COLO668 (cell line): ENCODE measurements at regions not wholly inside any gene's neighbourhood (a gene's known extent, or its start where the extent isn't known, plus 50 kb on each side); places are given as distances from the start of the nearest gene placed in this dataset.
"Not testable (repeated sequence)": the region's sequence is repeated elsewhere in the genome, so short reads cannot be mapped to it uniquely, and the experiment has no call there.

Experiments used
- DNase-seq: peaks from one replicate; lab custom pipeline; 2025; ENCODE audit not compliant: unreplicated experiment; lab: John Stamatoyannopoulos, UW

DNA sequence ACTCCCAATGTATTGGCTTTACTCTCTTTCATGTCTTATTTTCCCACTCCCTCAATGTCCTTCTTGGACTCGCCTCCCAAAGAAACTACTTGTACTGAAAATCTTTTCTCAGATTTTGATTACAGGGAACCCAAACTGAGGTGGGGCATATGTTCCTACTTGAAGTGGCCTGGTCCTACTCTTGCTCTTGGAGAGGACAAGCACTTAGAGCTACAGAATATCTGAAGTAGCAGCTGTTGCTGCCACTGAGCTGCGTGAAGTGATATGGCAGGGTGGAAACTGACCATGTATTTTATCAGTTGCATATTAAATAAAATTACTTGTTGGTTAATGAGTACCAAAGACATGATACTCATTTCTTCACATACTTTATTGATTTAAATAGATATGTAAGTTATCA is 129.5 kb downstream of the TSEN15 start:
- no peak for DNase-seq

DNA sequence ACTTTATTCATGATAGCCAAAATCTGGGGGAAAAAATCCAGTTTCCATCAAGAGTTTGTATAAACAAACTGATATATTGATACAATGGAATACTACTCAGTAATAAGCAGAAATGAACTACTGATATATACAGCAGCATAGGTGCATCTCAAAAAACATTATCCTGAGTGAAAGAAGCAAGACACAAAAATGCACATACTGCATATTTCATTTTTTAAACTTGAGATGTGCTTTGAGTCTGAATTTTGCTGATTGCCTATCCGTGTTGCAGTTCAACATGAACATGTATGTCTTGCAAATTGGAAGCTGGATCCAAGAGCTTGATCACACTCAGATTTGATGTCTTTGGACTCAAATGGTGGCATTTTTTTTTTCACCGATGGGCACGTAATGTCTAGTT is 132.4 kb downstream of the TSEN15 start:
- no peak for DNase-seq

DNA sequence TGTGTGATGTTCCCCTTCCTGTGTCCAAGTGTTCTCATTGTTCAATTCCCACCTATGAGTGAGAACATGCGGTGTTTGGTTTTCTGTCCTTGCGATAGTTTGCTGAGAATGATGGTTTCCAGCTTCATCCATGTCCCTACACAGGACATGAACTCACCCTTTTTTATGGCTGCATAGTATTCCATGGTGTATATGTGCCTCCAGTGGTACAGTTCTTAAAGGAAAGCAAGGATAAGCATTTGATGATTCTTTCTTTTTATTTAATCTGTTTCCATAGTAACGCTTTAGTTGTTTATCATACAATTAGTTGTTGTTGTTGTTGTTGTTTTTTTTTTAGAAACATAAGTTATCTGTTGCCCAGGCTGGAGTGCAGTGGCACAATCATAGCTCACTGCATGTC is 133.1 kb downstream of the TSEN15 start:
- DNase-seq, result not testable (repeated sequence)

DNA sequence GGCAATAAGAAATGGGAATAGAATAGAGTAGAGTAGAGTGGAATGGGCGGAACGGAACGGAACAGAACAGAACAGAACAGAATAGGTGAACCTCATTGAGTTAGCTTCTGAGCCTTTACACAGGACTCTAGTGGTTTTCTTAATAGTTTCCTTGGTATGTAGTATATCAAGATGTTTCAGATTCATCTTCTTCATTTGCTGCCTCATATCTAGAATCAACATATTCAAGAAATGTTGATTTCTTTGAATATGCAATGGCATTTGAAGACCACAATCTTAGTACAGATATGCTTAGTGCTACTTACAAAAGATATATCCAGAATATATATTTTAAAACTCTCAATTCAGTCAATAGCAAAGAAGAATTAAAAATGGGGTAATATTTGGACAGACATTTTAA is 133.8 kb downstream of the TSEN15 start:
- no peak for DNase-seq

DNA sequence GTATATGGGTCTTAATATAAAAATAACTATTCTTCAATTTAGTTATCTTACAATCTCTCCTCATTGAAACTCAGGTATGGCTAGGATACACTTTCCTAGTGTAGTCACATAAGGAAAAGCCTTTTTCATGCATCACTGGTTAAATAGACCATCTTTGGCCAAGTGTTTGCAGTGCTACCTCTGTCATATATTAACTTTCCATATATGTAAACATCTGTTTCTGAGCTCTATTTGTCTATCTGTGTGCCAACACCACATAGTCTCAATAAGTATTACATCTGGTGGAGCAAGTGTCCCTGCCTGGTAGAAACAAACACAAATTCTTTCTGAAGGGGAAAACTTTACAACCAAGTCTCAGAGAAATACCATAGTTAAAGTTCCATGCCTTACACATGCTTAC is 134.6 kb downstream of the TSEN15 start:
- peak; percentile 24 for DNase-seq

DNA sequence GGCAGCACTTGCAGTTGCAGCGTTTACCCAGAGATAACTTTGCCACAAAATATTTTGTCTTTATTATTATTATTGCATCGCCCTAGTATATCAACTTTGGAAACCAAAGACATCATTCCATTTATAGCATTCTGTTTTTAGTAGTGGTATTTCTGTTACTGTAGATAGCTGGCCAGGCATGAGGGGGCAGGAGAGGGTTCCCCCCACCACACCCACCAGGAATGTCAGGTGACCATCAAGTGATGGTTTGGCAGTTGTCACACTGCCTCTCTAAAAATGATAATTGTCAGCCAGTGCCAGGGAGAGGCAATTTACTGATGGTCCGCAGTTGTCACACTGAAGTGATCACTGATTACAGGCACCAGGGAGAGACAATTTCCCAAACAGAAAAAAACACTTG is 135.6 kb downstream of the TSEN15 start:
- no peak for DNase-seq

DNA sequence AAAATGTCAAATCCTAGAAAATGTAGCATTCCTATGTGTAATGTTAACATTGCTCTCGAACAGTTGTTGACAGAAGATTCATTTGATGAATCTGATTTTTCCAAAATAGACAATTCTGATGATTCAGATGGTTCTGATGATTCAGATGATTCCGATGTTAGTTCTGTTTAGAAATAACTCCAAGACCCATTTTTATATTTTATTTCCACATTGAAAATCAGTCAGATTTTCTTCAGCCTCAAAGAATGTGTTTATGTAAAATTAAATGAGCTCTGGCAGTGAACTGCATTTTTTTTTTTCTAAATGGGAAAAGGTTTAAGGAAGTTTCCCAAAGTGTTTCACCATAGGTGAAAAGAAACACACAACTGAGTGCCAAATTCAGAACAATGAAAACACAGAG is 136.5 kb downstream of the TSEN15 start:
- DNase-seq, result no peak

DNA sequence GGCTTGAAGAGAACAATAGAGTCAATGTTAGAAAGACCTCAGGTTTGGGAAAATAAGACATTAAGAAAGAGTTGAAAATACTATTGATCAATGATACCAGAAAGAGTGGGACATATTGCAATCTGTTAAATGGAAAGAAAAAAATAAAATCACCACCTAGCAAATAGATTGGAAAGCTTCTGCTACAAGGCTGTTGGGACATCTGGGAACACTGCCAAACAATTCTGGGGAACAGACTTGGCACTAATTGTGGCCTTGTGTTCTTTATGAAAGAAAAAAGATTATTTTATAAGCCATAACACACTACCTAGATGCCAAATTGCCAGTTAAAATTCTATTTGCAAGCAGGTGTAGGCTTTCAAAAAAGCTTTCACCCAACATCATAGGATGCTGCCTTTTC is 137.8 kb downstream of the TSEN15 start:
- no peak for DNase-seq

DNA sequence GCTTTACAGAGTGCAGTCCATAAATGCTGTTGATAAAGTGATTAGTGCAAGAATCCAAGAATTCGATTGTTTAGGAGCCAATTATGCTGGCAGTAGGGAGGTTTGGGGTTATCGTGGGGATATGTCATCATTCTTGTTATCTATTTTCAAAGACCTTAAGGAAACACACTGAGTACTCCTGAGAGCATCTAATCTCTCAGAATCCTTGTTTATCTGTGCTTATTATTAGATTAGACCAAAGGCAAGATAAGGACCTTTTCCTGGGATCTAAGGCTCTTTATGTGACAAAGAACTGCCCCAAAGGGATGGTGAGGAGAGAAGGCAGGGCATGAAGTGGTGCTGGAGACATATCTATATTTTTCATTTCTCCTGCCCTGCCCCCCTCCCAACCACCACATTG is 139.1 kb downstream of the TSEN15 start:
- DNase-seq, result no peak

DNA sequence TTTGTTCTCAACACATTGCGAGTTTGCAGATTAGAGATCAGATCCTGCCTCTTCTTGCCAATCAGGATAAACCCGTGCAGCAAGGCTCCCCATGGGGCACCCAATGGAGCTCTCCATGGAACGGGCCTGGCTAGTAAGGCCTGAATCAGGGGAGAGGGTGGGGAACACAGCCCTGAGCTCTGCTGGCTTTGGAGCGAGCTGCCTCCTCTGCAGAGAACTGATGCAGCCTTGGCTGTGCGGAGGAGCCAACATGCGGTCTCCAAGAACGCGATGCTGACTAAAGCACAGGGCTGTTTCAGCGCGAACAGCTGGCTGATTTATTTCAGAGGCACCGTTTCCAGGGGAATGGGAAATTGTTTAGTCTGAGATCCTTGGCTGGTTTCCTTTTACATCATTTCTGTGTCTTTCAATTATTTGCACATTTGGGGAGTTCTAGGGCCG is 139.7 kb downstream of the TSEN15 start:
- DNase-seq, result no peak

DNA sequence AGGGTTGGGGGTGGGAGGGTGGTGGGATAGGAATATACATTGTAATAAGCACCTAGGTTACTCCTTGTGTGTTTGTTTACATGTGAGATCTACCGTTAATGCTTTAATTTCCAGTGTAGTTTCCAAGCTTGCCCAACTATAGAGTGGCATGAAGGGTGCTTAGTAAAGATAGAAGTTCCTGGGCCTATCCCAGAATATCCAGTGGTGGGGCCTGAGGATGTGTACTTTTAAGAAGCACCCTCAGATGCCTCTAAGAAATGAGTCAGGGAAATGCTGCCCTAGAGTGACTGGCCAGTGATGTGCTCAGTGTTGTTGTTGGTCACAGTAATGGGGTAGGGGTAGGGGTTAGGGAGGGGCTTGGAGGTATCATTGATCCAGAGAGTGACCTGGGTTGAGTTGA is 141.3 kb downstream of the TSEN15 start:
- DNase-seq, result no peak

DNA sequence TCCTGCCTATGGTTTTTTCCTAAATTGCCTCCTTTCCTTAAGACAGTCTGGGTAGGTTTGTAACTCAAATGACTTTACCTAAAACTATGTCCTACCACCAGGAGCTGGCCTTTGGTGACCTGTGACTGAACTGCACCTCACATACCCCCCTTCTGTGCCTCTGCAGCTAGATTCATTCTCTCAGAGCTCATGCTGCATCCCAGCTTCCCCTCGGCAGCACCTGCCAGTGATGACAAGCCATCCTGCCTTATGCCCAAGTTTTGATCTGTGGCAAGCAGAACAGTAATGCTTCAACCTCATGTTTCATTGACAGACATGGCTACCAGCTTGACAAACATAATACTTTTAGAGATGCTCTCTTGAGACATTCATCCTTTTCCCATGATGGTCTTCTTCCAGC is 141.9 kb downstream of the TSEN15 start:
- no peak for DNase-seq

DNA sequence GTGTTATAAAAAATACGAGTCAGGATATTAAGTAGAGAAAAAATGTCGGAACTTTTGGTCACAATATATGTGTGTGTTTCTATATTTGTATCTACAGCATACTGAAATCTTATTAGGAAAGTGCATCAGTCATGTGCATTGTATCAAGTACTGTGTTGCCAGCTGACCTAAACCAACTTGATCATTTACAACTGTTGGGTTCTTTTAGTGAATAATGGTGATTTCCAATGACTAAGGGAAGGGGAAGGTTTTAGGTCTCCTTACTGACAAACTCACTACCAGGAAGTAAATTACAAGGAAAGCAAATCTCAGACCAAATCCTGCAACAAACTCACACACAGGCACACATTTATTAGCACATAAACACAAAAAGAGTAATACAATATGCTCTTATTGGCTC is 142.7 kb downstream of the TSEN15 start:
- no peak for DNase-seq

DNA sequence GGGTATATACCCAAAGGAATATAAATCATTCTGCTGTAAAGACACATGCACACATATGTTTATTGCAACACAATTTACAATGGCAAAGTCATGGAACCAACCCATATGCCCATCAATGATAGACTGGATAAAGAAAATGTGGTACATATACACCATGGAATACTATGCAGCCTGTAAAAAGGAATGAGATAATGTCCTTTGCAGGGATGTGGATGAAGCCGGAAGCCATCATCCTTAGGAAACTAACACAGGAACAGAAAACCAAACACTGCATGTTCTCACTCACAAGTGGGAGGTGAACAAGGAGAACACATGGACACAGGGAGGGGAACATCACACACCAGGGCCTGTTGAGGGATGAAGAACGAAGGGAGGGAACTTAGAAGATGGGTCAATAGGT is 144.2 kb downstream of the TSEN15 start:
- not testable (repeated sequence) for DNase-seq

DNA sequence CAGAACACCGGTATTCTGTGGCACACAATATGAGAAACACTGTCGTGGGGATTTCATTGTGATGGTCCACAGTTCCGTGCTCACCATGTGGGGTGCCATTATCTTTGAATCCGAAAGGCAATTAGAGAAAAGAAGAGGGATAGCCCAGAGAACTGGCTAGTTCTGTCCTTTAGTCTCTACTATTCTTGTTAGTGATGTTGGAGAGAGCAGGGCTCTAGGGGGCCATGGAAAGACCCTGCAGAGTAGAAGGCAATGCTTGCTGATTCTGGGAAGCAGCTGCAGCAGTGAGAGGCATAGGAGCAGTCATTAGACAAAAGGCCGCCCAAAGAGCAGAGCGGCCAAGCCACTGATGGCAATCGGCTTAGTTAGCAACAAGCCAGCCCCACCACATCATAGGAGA is 146.3 kb downstream of the TSEN15 start:
- no peak for DNase-seq

DNA sequence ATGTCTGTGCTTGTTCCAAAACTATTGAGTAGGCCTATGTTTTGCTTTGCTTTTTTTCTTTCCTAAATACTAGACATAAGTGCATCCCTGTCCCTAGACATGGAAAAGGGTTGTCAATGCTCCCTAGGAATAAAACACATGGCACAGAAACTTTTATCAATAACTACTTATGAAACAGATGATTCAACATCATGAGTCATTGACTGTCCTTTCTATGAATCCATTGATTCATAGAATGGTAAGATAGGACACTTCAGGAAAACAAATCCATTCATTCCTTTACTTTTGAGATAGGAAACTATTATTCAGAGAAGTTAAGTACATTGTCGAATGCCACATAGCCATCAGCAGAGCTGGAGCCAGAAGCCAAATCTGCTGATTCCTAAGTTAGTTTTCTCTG is 147.5 kb downstream of the TSEN15 start:
- DNase-seq, result no peak

DNA sequence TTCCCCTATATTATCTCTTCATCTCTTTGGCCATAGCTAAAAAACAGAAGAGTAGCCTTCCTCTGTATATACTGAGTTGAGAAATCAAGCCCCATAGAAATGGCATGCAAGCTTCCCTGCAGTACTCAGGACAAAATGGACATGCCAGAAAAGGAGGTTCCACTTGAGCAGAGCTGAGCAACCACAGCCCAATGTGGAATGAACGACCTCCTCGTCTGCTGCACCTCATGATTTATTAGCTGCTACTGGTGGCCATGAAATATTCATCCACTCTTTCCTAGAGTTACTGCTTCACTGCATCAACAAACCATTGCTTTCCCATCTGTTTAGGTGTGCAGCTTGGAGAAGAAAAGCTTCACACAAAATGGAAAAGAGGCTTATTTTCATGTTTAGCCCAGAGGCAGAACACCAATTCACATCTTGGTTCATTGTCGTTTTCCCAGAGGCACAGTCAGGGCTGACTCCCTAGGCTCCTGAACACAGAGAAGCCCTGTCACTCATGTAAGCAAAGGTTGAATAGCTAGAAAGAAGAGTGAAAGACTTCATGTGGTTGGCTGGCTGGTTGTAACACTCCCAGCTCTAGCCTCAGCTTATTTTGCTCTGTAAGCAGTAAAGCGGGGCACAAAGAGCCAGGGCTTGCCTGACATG is 148.0 kb downstream of the TSEN15 start:
- no peak for DNase-seq

DNA sequence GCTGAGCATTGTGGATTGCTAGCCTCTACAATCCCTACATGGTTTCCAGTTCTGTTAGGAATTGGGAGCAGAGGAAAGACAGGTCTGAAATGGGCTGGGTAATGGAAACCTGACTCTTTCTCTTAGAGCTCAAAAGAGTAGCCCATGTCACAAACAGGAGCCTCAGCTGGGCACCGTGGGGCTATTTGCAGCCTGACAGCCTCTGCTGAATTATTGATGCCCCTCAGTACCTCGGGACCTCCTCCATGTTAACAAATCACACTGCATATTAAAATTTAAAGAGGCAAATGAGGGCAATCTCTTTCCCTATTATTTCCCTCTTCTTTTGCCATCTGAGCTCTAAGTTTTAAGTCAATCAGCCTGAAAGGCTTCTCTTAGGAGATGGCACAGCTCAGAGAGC is 157.1 kb downstream of the TSEN15 start:
- DNase-seq, result no peak

DNA sequence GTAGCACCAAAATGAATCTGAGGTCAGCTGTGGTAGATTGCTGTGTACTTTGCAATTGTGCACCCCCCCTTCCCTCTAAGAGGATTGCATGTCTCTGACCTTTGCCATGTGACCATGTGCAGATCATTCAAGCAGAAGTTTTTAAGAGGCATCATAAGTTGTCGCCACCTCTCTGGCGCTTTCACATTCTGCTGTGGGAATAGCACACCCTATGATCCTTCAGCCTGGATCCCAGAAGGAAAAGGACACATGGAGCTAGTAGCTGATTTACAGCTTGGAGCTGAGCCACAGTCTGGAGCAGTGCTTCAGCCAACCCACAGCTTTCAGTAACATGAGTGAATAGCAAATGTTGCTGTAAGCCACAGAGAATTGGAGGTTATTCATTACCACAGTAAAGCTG is 158.5 kb downstream of the TSEN15 start:
- DNase-seq, result no peak

DNA sequence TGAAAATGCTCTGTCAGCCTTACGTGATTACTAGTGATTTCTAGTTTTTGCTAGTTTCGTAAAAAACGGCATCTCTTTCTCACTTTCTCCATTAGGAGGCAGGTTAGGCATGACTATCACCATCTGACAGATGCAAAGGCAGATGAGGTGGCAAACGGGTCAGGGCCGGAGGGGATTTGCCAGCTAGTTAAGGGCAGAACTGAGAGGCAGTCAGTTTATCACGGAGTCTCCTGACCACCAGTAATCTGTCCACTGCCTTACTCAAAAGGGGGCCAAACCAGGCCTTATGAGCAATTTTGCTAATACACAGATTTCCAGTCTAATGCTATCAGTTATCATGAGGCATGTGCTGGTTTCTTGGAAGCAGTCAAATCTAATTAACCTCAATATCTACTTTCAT is 159.3 kb downstream of the TSEN15 start:
- no peak for DNase-seq

DNA sequence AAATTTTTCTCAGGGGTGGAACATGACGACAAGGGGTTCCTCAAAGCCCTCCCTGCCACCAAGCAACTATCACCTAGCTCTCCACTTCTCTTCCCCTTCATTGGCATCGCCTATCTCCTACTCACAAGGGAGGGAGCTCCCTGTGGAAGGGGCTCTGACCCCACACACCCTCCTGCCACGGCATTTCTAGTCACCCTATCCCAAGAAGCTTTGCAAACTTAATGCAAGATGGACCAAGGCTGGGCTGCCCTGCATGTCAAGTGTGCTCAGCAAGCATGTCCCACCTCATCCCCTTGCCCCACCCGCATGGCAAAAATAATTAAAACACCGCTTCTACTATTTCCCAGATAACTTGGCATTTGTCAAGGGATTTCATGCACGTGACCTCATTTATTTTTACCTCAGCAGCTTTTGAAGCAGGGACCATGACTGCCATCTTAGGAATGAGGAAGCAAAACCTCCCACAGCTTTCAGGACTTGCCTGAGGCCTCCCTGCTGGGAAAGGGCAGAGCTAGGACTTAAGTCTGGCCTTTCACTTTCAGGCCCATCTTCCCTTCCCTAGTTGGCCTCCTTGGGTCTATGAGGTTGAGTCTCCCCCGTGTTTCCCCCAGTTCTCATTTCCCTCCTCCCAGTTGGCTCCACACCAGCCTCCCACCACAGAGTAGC is 161.3 kb downstream of the TSEN15 start:
- no peak for DNase-seq

DNA sequence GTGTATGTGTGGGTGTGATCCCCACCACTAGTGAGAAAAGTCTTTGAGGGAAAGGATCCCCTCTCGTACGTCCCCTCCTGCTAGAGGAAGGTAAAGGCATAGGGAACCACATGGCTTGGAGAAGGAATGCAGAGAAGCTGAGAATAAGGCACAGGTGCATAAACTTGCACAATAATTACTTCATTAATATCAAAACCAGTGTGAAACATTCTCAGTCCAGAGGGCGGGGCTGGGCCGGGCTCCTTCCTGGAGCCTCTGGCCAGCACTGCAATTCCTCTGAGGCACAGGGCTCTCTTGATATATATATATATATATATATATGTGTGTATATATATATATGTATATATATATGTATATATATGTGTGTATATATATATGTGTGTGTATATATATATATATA is 162.6 kb downstream of the TSEN15 start:
- no peak for DNase-seq

DNA sequence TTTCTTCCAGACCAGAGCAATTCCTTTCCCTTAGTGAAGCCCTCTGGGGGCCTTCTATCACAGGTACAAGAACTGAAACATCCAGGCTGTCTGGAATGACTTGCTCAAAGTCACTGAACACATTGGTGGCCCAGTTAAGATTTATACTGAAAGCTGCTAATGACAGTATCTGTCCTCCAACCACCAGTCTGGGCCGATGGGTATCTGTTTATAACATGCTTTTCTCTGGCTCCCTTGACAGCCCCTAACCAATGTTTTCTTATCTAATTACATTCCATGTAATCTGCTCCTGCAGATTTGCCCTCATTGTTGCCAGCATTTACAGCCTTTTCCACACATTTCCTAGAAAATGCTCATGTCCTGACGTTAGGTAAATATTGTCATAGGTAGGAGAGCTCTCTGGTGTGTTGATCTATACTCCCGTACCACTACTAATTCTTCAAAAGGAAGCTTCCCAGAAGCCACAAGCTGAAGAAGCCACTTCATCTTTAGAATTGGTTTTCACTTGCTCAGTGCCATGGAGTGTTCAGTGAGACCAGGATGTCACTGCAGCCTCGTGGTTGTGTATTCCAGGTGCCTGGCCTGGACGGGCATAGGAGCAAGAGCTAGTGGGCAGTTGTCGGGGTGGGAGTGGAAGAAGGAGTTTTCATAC is 163.9 kb downstream of the TSEN15 start:
- DNase-seq, result no peak
